Mesendoderm (in vitro differentiated cells): ENCODE measurements at regions not wholly inside any gene's neighbourhood (a gene's known extent, or its start where the extent isn't known, plus 50 kb on each side); places are given as distances from the start of the nearest gene placed in this dataset.
A peak's percentile ranks its signal among the peaks of the same experiment; 100 is the strongest.

Source experiments
- DNase-seq: peaks from one replicate; pipeline ENCODE4 v3.0.0; 2013
- H2AK5ac ChIP-seq: 2 replicates; pipeline ENCODE4 v1.6.1; 2013; ENCODE audit warnings: low read length, inconsistent platforms
- H2BK120ac ChIP-seq: 2 replicates; pipeline ENCODE4 v1.6.1; 2013; ENCODE audit warnings: low read depth, mild to moderate bottlenecking, low read length, moderate library complexity, mixed read lengths
- H2BK15ac ChIP-seq: replicated peaks from 2 replicates; pipeline ENCODE4 v1.6.1; 2013; ENCODE audit warnings: low read depth, mild to moderate bottlenecking, moderate library complexity
- H2BK5ac ChIP-seq: 2 replicates; pipeline ENCODE4 v1.6.1; 2013; ENCODE audit warnings: low read length, inconsistent platforms
- H3K18ac ChIP-seq: 2 replicates; pipeline ENCODE4 v1.6.1; 2013; ENCODE audit warnings: mild to moderate bottlenecking, low read length, mixed read lengths
- H3K23ac ChIP-seq: one replicate; pipeline ENCODE4 v1.6.1; 2013; ENCODE audit warnings: low read length
- H3K27ac ChIP-seq: 2 replicates; pipeline ENCODE4 v1.5.1; 2013; ENCODE audit warnings: low read depth, mild to moderate bottlenecking, inconsistent platforms, low read length, moderate library complexity
- H3K27me3 ChIP-seq: 2 replicates; pipeline ENCODE4 v1.6.1; 2013; ENCODE audit warnings: low read length, control low read depth, mild to moderate bottlenecking, inconsistent platforms; ENCODE audit not compliant: insufficient read depth, poor library complexity
- H3K36me3 ChIP-seq: 2 replicates; pipeline ENCODE4 v1.6.1; 2013; ENCODE audit warnings: low read length, inconsistent platforms; ENCODE audit not compliant: control insufficient read depth, insufficient read depth
- H3K4ac ChIP-seq: one replicate; pipeline ENCODE4 v1.6.1; 2013; ENCODE audit warnings: low read depth, mild to moderate bottlenecking, low read length, moderate library complexity
- H3K4me1 ChIP-seq: 2 replicates; pipeline ENCODE4 v1.6.1; 2013; ENCODE audit warnings: low read depth, low read length, inconsistent platforms; ENCODE audit not compliant: control insufficient read depth
- H3K4me2 ChIP-seq: 2 replicates; pipeline ENCODE4 v1.6.1; 2013; ENCODE audit warnings: low read length
- H3K4me3 ChIP-seq: 2 replicates; pipeline ENCODE4 v1.5.1; 2013; ENCODE audit warnings: mild to moderate bottlenecking, low read length
- H3K56ac ChIP-seq: one replicate; pipeline ENCODE4 v1.6.1; 2013; ENCODE audit warnings: low read length
- H3K79me1 ChIP-seq: 2 replicates; pipeline ENCODE4 v1.6.1; 2013; ENCODE audit warnings: low read length, inconsistent platforms
- H3K79me2 ChIP-seq: 2 replicates; pipeline ENCODE4 v1.6.1; 2013; ENCODE audit warnings: mild to moderate bottlenecking, low read length; ENCODE audit not compliant: control insufficient read depth, insufficient read depth
- H3K9ac ChIP-seq: 2 replicates; pipeline ENCODE4 v1.6.1; 2013; ENCODE audit warnings: low read length, inconsistent platforms
- H4K5ac ChIP-seq: one replicate; pipeline ENCODE4 v1.6.1; 2013; ENCODE audit warnings: low read length
- H4K8ac ChIP-seq: one replicate; pipeline ENCODE4 v1.6.1; 2013; ENCODE audit warnings: low read depth, mild to moderate bottlenecking, control low read depth, low read length, moderate library complexity
- WGBS: extraction: QIAGEN DNeasy Blood & Tissue Kit; methylation state at CpG from one replicate; pipeline ENCODE4 v1.1.7; 2013; ENCODE audit warnings: low lambda C conversion rate, missing lambda C conversion rate; ENCODE audit not compliant: insufficient coverage; ENCODE audit errors: extremely low coverage; 5-methylcytosine and 5-hydroxymethylcytosine counted together

DNA sequence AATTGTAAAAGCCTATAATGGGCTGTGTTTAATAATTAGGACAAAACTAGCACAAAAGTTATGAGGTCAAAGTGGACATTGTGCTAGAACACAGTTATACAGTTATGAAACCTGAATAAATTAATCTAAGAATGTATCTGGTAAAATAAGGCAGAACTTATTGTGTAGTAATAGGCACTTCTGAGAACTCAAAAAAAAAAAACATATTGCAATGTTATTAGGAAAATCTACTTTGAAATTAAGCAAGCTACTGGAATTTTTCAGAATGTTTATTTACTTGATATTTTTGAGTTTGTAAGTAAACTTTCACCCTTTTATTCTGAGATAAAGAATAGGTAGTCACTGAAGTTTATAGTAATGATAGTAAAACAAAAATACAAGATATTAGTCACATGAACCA is 135.8 kb upstream of the ABCB5 start:
- Histone ChIP-seq H2BK5ac (no peak overlapping the region), H3K4me3 (no peak overlapping the region), H3K4me1 (no peaks in the 10 kb centered on the region), H4K8ac (no peak overlapping the region), H4K5ac (no peak overlapping the region), H3K23ac (no peak overlapping the region), H2BK120ac (no peak overlapping the region), H3K79me1 (no peaks in the 10 kb centered on the region), H3K79me2 (no peaks in the 10 kb centered on the region), H3K27ac (no peak overlapping the region), H3K18ac (no peak overlapping the region), H3K36me3 (no peaks in the 10 kb centered on the region), H3K27me3 (no peaks in the 10 kb centered on the region), H3K4me2 (no peak overlapping the region), H2AK5ac (no peak overlapping the region), H3K9ac (no peak overlapping the region), H3K4ac (no peak overlapping the region), H2BK15ac (no peak overlapping the region), H3K56ac (no peak overlapping the region)
- no peak for DNase-seq

DNA sequence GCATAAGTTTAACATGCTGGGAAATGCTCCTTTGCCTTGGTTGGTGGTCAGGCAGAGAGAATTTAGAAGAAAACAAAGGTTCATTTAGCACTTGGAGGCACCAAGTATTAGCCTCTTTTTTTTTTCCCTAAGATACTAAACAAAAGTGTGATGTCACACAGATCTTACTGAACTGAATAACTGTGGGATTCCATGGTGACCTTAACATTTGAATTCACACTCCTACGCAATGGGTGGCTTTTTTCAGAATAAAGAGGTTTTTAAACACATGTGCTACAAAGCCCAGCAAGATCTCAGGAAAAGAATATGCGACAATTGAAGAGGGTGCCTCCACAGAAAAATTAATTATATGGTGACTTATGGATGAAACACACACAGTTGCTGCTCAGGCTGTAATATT is 133.4 kb upstream of the ABCB5 start:
- H3K27ac ChIP-seq: no peak overlapping the region
- no CpG with 5 or more reads among the region's 2 CpGs for WGBS
- H3K18ac ChIP-seq: no peak overlapping the region

DNA sequence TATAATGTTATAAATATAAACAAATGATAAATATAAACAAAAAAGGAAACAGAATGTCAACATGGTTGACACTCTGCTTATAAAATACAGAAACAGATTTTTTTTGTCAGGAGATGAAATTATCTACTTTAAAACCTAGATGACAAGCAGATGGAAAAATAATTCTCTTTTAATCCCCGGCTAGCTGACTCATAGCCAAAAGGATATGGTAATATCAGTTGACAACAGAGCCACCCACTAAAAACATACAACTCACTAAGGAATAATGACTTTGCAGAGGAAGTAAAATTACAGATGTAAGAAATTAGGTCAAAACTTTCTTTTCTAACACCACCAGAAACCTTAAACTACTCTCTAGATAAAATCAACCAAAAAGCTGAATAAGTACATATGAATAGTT is 131.1 kb upstream of the ABCB5 start:
- H3K36me3 ChIP-seq: no peaks in the 10 kb centered on the region
- no peak overlapping the region for H3K18ac ChIP-seq
- H2BK15ac ChIP-seq: no peak overlapping the region
- H3K79me1 ChIP-seq: no peaks in the 10 kb centered on the region
- no peak for DNase-seq
- no peak overlapping the region for H3K9ac ChIP-seq
- no peak overlapping the region for H3K4me2 ChIP-seq
- no peak overlapping the region for H4K8ac ChIP-seq
- H2BK120ac ChIP-seq: no peak overlapping the region
- H4K5ac ChIP-seq: no peak overlapping the region
- H3K27ac ChIP-seq: no peak overlapping the region
- H3K27me3 ChIP-seq: no peaks in the 10 kb centered on the region
- no peak overlapping the region for H3K4ac ChIP-seq
- WGBS: no CpG with 5 or more reads among the region's 1 CpG
- no peak overlapping the region for H3K56ac ChIP-seq
- no peak overlapping the region for H3K4me3 ChIP-seq
- no peaks in the 10 kb centered on the region for H3K79me2 ChIP-seq
- H2AK5ac ChIP-seq: no peak overlapping the region
- no peak overlapping the region for H2BK5ac ChIP-seq
- H3K4me1 ChIP-seq: no peaks in the 10 kb centered on the region
- H3K23ac ChIP-seq: no peak overlapping the region

More for the DNA sequence above, 133.4 kb upstream of the ABCB5 start:
- H2BK15ac ChIP-seq: no peak overlapping the region
- no peak overlapping the region for H3K56ac ChIP-seq
- H3K9ac ChIP-seq: no peak overlapping the region
- no peaks in the 10 kb centered on the region for H3K36me3 ChIP-seq
- H4K8ac ChIP-seq: no peak overlapping the region
- H3K4me1 ChIP-seq: no peaks in the 10 kb centered on the region
- H4K5ac ChIP-seq: no peak overlapping the region
- H3K79me1 ChIP-seq: no peaks in the 10 kb centered on the region
- H3K23ac ChIP-seq: no peak overlapping the region
- H2BK5ac ChIP-seq: no peak overlapping the region
- no peak overlapping the region for H2AK5ac ChIP-seq
- no peak overlapping the region for H3K4me2 ChIP-seq
- H3K79me2 ChIP-seq: no peaks in the 10 kb centered on the region
- DNase-seq: no peak
- no peaks in the 10 kb centered on the region for H3K27me3 ChIP-seq
- no peak overlapping the region for H3K4me3 ChIP-seq
- H3K4ac ChIP-seq: no peak overlapping the region
- no peak overlapping the region for H2BK120ac ChIP-seq

DNA sequence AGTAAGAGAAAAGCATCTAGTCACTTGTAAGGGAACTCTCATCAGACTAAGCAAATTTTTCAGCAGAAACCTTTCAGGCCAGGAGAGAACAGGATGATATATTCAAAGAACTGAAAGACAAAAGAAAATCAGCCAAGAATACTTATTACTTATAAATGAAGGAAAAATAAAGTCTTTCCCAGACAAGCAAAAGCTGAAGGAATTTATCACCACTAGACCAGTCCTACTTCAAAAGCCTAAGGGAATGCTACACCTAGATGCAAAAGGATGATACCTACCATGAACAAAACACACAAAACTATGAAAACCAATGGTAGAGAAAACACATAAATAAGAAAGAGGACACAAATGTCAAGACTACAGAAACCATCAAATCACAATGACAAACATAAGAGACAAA is 126.6 kb upstream of the ABCB5 start:
- no peak overlapping the region for H2BK120ac ChIP-seq
- peak; percentile 13 for DNase-seq
- H3K9ac ChIP-seq: no peak overlapping the region
- H2BK5ac ChIP-seq: no peak overlapping the region
- H4K5ac ChIP-seq: no peak overlapping the region
- no peak overlapping the region for H3K4me3 ChIP-seq
- no peaks in the 10 kb centered on the region for H3K27me3 ChIP-seq
- H3K4ac ChIP-seq: no peak overlapping the region
- H3K79me2 ChIP-seq: no peaks in the 10 kb centered on the region
- H3K79me1 ChIP-seq: no peaks in the 10 kb centered on the region
- H3K23ac ChIP-seq: no peak overlapping the region
- H3K4me2 ChIP-seq: no peak overlapping the region
- no peak overlapping the region for H3K56ac ChIP-seq
- H2AK5ac ChIP-seq: no peak overlapping the region
- H3K18ac ChIP-seq: no peak overlapping the region
- H2BK15ac ChIP-seq: no peak overlapping the region
- no peaks in the 10 kb centered on the region for H3K36me3 ChIP-seq
- no peak overlapping the region for H3K27ac ChIP-seq
- H3K4me1 ChIP-seq: no peaks in the 10 kb centered on the region
- H4K8ac ChIP-seq: no peak overlapping the region

DNA sequence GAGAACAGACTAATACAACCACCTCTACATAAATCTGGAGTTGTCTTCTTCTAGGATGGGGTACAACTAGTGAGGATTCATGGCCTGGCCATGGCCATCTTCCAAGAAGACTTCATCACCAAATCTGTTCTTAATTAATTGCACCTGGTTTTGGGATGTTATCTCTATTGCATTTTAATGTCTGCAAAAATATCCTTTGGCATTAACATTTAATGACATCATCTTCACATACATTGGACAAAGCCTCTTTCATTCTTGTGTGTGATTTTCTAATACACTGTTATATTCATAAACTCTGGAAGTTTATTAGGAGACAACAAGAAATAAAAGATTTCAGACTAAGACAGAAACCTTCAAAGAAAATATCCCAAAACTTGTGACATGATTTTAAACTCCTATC is 124.2 kb upstream of the ABCB5 start:
- H2BK15ac ChIP-seq: no peak overlapping the region
- H3K4ac ChIP-seq: no peak overlapping the region
- no peak overlapping the region for H3K4me3 ChIP-seq

DNA sequence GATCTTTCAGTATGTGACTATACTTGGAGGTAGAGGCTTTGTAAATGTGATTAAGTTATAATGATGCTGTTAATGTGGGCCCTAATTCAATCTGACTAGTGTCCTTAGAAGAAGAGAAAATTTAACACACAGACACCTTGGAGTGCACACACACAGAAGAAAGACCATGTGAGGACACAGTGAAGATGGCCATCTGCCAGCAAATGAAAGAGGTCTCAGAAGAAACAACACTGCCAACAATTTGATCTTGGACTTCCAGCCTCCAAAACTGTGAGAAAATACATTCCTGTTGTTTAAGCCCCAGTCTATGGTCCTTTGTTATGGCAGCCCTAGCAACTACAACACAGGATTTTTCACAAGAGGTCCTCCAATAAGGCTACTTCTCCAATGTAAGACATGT is 120.9 kb upstream of the ABCB5 start:
- H3K4me3 ChIP-seq: no peak overlapping the region
- no peaks in the 10 kb centered on the region for H3K4me1 ChIP-seq
- no peak overlapping the region for H2BK120ac ChIP-seq
- H3K23ac ChIP-seq: no peak overlapping the region
- H3K9ac ChIP-seq: no peak overlapping the region
- H4K8ac ChIP-seq: no peak overlapping the region
- no peak overlapping the region for H2BK5ac ChIP-seq
- no peak overlapping the region for H3K27ac ChIP-seq
- H3K36me3 ChIP-seq: no peaks in the 10 kb centered on the region
- H2AK5ac ChIP-seq: no peak overlapping the region
- H3K79me2 ChIP-seq: no peaks in the 10 kb centered on the region
- no peak for DNase-seq
- H2BK15ac ChIP-seq: no peak overlapping the region
- H3K79me1 ChIP-seq: no peaks in the 10 kb centered on the region
- no peak overlapping the region for H3K4me2 ChIP-seq
- H4K5ac ChIP-seq: no peak overlapping the region
- H3K4ac ChIP-seq: no peak overlapping the region
- no peak overlapping the region for H3K18ac ChIP-seq
- no peaks in the 10 kb centered on the region for H3K27me3 ChIP-seq
- no peak overlapping the region for H3K56ac ChIP-seq

More for the DNA sequence above, 124.2 kb upstream of the ABCB5 start:
- no peak overlapping the region for H3K9ac ChIP-seq
- no peak overlapping the region for H3K56ac ChIP-seq
- H3K4me1 ChIP-seq: no peaks in the 10 kb centered on the region
- no peaks in the 10 kb centered on the region for H3K79me1 ChIP-seq
- H3K27me3 ChIP-seq: no peaks in the 10 kb centered on the region
- no peak overlapping the region for H2AK5ac ChIP-seq
- no peak overlapping the region for H3K27ac ChIP-seq
- no peak for DNase-seq
- no peak overlapping the region for H4K8ac ChIP-seq
- no peak overlapping the region for H3K4me2 ChIP-seq
- no peaks in the 10 kb centered on the region for H3K79me2 ChIP-seq
- no peak overlapping the region for H2BK5ac ChIP-seq
- no peak overlapping the region for H3K23ac ChIP-seq
- H2BK120ac ChIP-seq: no peak overlapping the region
- H3K36me3 ChIP-seq: no peaks in the 10 kb centered on the region
- no peak overlapping the region for H4K5ac ChIP-seq
- no peak overlapping the region for H3K18ac ChIP-seq
